GM12873 (cell line): ENCODE measurements at regions not wholly inside any gene's neighbourhood (a gene's known extent, or its start where the extent isn't known, plus 50 kb on each side); places are given as distances from the start of the nearest gene placed in this dataset.

ENCODE experiments used
- CTCF ChIP-seq: IDR thresholded peaks from 2 replicates; pipeline ENCODE4 v1.5.1; 2012; ENCODE audit warnings: low read depth, mild to moderate bottlenecking, moderate library complexity, low read length, control low read depth; ENCODE audit not compliant: insufficient read depth; ENCODE audit errors: missing control alignments

- TF ChIP-seq CTCF, result no peak
Observed at GRCh38 chr3:33919312-33920120, 121.1 kb downstream of the PDCD6IP start.

GRCh38 chr3:33920511-33920910 lies 122.1 kb downstream of the PDCD6IP start:
- TF ChIP-seq CTCF, result no peak

- TF ChIP-seq CTCF, result no peak
Observed at GRCh38 chr3:33921608-33922007, 123.2 kb downstream of the PDCD6IP start.

GRCh38 chr3:33926998-33927605 lies 128.7 kb downstream of the PDCD6IP start:
- no peak for TF ChIP-seq CTCF

GRCh38 chr3:33929813-33930212 lies 131.4 kb downstream of the PDCD6IP start:
- no peak for TF ChIP-seq CTCF

- no peak for TF ChIP-seq CTCF
Observed at GRCh38 chr3:33931512-33931911, 133.1 kb downstream of the PDCD6IP start.

GRCh38 chr3:33932010-33932764 lies 133.8 kb downstream of the PDCD6IP start:
- TF ChIP-seq CTCF, result no peak
